Gastrocnemius medialis (tissue), 4 donors: ENCODE measurements at regions not wholly inside any gene's neighbourhood (a gene's known extent, or its start where the extent isn't known, plus 50 kb on each side); places are given as distances from the start of the nearest gene placed in this dataset.

Experiments
- ATAC-seq, 2 donors: fragments of 150-250 bp; one replicate each; pipeline ENCODE4 v1.9.1; 2016
- DNase-seq, 2 donors: peaks; one replicate each; pipeline ENCODE4 v3.0.0-alpha.2; 2019
- H3K27ac ChIP-seq, 4 donors: fragments of 200-600 bp; sonication (generic); 1 replicate in 1 of 4; 2 replicates in 3 of 4; pipeline ENCODE4 v1.5.1; 2016 to 2018; ENCODE audit warnings: mild to moderate bottlenecking in 2 of 4, moderate library complexity in 1 of 4
- H3K27me3 ChIP-seq, 3 donors: fragments of 200-600 bp; sonication (generic) in 2 of 3; 1 replicate in 1 of 3; 2 replicates in 2 of 3; pipeline versions ENCODE4 v1.5.1 to v1.6.0; 2016 to 2019; ENCODE audit warnings: mild to moderate bottlenecking in 1 of 3, moderate library complexity in 1 of 3
- H3K36me3 ChIP-seq, 2 donors: fragments of 200-600 bp; sonication (generic) in 1 of 2; one replicate each; pipeline ENCODE4 v1.5.1; 2017 to 2018
- H3K4me1 ChIP-seq, 2 donors: fragments of 200-600 bp; sonication (generic) in 1 of 2; one replicate each; pipeline ENCODE4 v1.5.1; 2016 to 2017; ENCODE audit warnings: mild to moderate bottlenecking in 2 of 2
- H3K4me3 ChIP-seq, 4 donors: fragments of 200-600 bp; sonication (generic) in 3 of 4; 1 replicate in 1 of 4; 2 replicates in 3 of 4; pipeline ENCODE4 v1.5.1; 2016 to 2019; ENCODE audit warnings: mild to moderate bottlenecking in 2 of 4
- H3K9me3 ChIP-seq, 3 donors: fragments of 200-600 bp; sonication (generic) in 2 of 3; 1 replicate in 1 of 3; 2 replicates in 2 of 3; pipeline ENCODE4 v1.5.1; 2016 to 2019
- CTCF ChIP-seq, 5 experiments: fragments of 450-650 bp in 3 of 5; fragments of 200-600 bp in 2 of 5; sonication (generic) in 2 of 5; IDR thresholded peaks in 4 of 5; conservative IDR thresholded peaks in 1 of 5; 1 replicate in 4 of 5; 2 replicates in 1 of 5; pipeline ENCODE4 v1.5.1; 2016 to 2019; ENCODE audit warnings: antibody characterized with exemption in 5 of 5, mild to moderate bottlenecking in 3 of 5, moderate library complexity in 3 of 5
- POLR2A ChIP-seq, 2 donors: fragments of 450-650 bp; IDR thresholded peaks; one replicate each; pipeline ENCODE4 v1.6.1; 2017; ENCODE audit warnings: antibody characterized with exemption in 2 of 2, mild to moderate bottlenecking in 2 of 2, moderate library complexity in 2 of 2
- in situ Hi-C, 4 donors: fragments of 200-750 bp; cut with MboI; loops; one replicate each; pipeline versions ENCODE4 v1.15.0 to v1.8.0; 2017; ENCODE audit warnings: low sequenced_read_pairs in 4 of 4
- intact Hi-C: fragments of 100-400 bp; cut with DNase I; formaldehyde crosslinking; loops from one replicate; pipeline ENCODE4 v1.15.1; 2023; ENCODE audit warnings: low total_unique reads

DNA sequence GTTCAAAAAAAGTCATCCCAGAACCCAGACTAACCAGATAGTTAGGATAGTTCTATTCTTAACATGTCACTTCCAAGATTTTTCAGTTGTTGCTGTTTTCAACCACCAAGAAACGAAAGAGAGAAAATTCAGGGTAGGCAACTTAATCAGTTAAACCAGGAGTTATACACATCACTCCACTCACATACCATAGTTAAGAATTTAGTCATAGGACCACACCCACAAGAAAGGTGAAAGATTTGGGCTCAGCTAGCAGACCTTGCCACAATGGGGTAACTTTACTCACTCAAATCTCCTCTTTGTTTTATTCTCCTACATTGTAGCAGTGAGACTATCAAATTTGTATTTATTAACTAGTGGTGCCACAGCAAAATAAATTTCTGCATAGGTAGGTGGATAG lies 473.6 kb downstream of the NUP35 start:
- H3K4me1 ChIP-seq: no peaks in the 10 kb centered on the region

GRCh38 chr2:183604065-183604464 lies 479.8 kb downstream of the NUP35 start:
- no peak for ATAC-seq
- no peak for DNase-seq

More for the DNA sequence above, 473.6 kb downstream of the NUP35 start:
- no peak overlapping the region for H3K4me3 ChIP-seq
- H3K27ac ChIP-seq: no peak overlapping the region
- ATAC-seq (no peak), DNase-seq (no peak)
- in situ Hi-C loops (no loop called here), intact Hi-C loops (no loop called here)
- TF ChIP-seq CTCF (IDR thresholded peaks at IDR 0.05 in 4 of 5, conservative IDR thresholded peaks at IDR 0.05 in 1 of 5): no peak
- no peak for TF ChIP-seq POLR2A (IDR thresholded peaks at IDR 0.05)
- H3K36me3 ChIP-seq: no peaks in the 10 kb centered on the region
- H3K27me3 ChIP-seq: no peaks in the 10 kb centered on the region
- H3K9me3 ChIP-seq: no peaks in the 10 kb centered on the region

DNA sequence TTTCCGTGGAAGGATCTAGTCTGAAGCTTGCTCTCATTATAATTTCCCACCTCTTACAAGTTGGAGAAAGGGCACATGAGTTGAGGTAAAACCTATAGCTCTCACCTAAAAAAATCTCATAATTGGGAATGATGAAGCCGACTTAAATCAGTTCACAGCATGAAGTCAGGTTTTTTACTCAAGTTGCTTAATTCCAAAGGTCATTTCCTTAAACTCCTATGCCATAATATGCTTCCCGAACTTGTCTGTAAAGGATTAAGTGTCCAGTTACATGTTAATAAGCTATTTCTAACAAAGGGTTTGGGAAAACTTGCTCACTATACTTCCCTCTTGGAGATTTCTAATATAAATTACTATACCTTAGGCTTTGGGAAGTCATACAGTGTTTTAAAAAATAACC lies 481.2 kb downstream of the NUP35 start:
- Histone ChIP-seq H3K4me3 (no peak overlapping the region), H3K27me3 (no peaks in the 10 kb centered on the region), H3K4me1 (no peaks in the 10 kb centered on the region), H3K9me3 (no peaks in the 10 kb centered on the region), H3K27ac (no peak overlapping the region), H3K36me3 (no peaks in the 10 kb centered on the region)
- no peak for DNase-seq
- ATAC-seq: no peak
- TF ChIP-seq POLR2A (IDR thresholded peaks at IDR 0.05): no peak
- TF ChIP-seq CTCF (IDR thresholded peaks at IDR 0.05 in 4 of 5, conservative IDR thresholded peaks at IDR 0.05 in 1 of 5): no peak
- intact Hi-C loops (no loop called here), in situ Hi-C loops (no loop called here)

More at GRCh38 chr2:183604065-183604464, 479.8 kb downstream of the NUP35 start:
- Histone ChIP-seq H3K9me3 (no peaks in the 10 kb centered on the region), H3K36me3 (no peaks in the 10 kb centered on the region), H3K4me3 (no peak overlapping the region), H3K27me3 (no peaks in the 10 kb centered on the region), H3K27ac (no peak overlapping the region), H3K4me1 (no peaks in the 10 kb centered on the region)
- in situ Hi-C loops: no loop called here
- no peak for TF ChIP-seq CTCF (IDR thresholded peaks at IDR 0.05 in 4 of 5, conservative IDR thresholded peaks at IDR 0.05 in 1 of 5)
- no peak for TF ChIP-seq POLR2A (IDR thresholded peaks at IDR 0.05)
- intact Hi-C loops: no loop called here

DNA sequence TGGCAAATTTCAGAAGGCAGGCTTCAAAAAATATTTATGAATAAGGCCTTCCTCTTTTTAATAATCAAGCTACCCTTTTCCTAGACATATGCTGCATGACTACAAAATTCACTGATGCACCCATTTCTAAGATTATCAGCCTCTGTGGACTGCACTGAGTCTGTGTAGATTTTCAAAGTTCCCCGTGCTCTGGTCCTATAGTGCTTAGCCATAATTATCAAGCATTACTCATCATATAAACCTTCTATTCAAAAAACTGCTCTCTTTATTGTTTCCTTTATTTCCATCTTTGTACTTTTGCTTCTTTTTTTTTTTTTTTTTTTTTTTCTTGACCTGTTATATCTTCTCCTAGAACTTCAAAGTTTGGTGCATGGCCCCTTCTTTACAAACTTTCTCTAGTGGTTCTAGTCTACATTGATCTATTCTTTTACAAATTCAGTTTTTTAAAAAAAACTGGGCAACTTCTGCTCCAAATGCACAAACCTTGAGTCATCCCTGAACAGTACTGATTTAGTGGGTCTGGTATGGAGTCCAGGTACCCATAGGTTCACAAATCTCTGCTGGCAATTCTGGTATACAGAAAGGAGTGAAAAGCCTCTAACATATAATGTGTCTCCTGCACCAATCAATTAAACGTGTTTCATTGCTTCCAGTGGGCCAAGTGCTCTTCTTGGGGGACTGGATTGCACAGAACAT lies 481.9 kb downstream of the NUP35 start:
- in situ Hi-C loops (no loop called here), intact Hi-C loops (no loop called here)
- no peak overlapping the region for H3K27ac ChIP-seq
- TF ChIP-seq CTCF (IDR thresholded peaks at IDR 0.05 in 4 of 5, conservative IDR thresholded peaks at IDR 0.05 in 1 of 5) (no peak), POLR2A (IDR thresholded peaks at IDR 0.05) (no peak)
- no peaks in the 10 kb centered on the region for H3K4me1 ChIP-seq
- no peak overlapping the region for H3K4me3 ChIP-seq
- no peak for DNase-seq
- no peak for ATAC-seq
- H3K36me3 ChIP-seq: no peaks in the 10 kb centered on the region
- H3K27me3 ChIP-seq: no peaks in the 10 kb centered on the region
- H3K9me3 ChIP-seq: no peaks in the 10 kb centered on the region

GRCh38 chr2:183606718-183607085 lies 482.5 kb downstream of the NUP35 start:
- ATAC-seq (no peak), DNase-seq (no peak)
- Histone ChIP-seq H3K27me3 (no peaks in the 10 kb centered on the region), H3K36me3 (no peaks in the 10 kb centered on the region), H3K9me3 (no peaks in the 10 kb centered on the region), H3K4me3 (no peak overlapping the region), H3K27ac (no peak overlapping the region), H3K4me1 (no peaks in the 10 kb centered on the region)
- TF ChIP-seq POLR2A (IDR thresholded peaks at IDR 0.05) (no peak), CTCF (IDR thresholded peaks at IDR 0.05 in 4 of 5, conservative IDR thresholded peaks at IDR 0.05 in 1 of 5) (no peak)
- intact Hi-C loops: no loop called here
- in situ Hi-C loops: no loop called here
